ENCODE measurements at regions not wholly inside any gene's neighbourhood (a gene's known extent, or its start where the extent isn't known, plus 50 kb on each side); places are given as distances from the start of the nearest gene placed in this dataset.

DNA sequence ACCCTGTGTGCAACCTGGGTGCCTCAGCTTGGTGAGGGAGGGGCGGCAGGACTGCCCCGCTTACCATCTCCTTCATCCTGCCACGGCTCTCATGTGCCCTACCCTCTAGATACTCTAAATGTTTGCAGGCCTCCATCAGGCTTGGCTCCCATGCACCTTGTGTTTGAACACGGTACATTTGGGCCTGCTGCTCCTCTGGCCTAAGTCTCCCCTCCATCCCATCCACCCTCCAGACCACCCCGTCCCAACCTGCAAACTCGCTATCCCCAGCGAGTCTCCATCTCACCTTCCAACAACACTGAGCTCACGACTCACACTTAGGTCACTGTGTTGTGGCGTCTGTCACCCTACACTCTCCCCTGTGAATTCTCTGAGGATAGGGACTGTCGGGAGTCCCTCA is 274.2 kb downstream of the TEX29 start:
- intact Hi-C loops (cut with DNase I) = no loop called here
- Histone ChIP-seq H3K4me1 (no peaks in the 10 kb centered on the region), H3K4me3 (no peak overlapping the region), H3K27ac (no peak overlapping the region), H3K9me3 (no peaks in the 10 kb centered on the region), H3K27me3 (no peaks in the 10 kb centered on the region), H3K36me3 (no peaks in the 10 kb centered on the region)
- WGBS (ENCODE audit: insufficient coverage, low coverage, low lambda C conversion rate, missing lambda C conversion rate) = 100% methylated on average over 7 of the region's 10 CpGs
- ATAC-seq (no peak), DNase-seq (no peak)
- no peak for TF ChIP-seq POLR2A (IDR thresholded peaks at IDR 0.05)
- TF ChIP-seq, protein P1, sequence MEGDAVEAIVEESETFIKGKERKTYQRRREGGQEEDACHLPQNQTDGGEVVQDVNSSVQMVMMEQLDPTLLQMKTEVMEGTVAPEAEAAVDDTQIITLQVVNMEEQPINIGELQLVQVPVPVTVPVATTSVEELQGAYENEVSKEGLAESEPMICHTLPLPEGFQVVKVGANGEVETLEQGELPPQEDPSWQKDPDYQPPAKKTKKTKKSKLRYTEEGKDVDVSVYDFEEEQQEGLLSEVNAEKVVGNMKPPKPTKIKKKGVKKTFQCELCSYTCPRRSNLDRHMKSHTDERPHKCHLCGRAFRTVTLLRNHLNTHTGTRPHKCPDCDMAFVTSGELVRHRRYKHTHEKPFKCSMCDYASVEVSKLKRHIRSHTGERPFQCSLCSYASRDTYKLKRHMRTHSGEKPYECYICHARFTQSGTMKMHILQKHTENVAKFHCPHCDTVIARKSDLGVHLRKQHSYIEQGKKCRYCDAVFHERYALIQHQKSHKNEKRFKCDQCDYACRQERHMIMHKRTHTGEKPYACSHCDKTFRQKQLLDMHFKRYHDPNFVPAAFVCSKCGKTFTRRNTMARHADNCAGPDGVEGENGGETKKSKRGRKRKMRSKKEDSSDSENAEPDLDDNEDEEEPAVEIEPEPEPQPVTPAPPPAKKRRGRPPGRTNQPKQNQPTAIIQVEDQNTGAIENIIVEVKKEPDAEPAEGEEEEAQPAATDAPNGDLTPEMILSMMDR (IDR thresholded peaks at IDR 0.05) = no peak

DNA sequence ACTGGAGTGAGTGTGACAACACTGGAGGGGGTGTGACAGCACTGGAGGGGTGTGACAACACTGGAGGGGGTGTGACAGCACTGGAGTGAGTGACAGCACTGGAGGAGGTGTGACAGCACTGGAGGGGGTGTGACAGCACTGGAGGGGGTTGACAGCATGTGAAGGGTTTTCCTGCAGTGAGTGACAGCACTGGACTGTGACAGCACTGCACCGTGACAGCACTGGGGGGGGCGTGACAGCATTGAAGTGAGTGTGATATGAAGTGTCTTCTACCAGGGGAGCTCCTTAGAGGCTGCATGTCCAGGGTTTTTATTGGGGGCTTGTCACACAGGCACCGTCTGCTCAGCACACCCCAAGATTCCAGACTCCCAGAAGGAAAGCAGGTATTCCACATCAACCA is 274.8 kb downstream of the TEX29 start:
- ATAC-seq (no peak), DNase-seq (no peak)
- TF ChIP-seq, protein P1 (IDR thresholded peaks at IDR 0.05) = no peak
- TF ChIP-seq POLR2A (IDR thresholded peaks at IDR 0.05) = no peak
- WGBS (ENCODE audit: insufficient coverage, low coverage, low lambda C conversion rate, missing lambda C conversion rate) = 79% methylated on average over 2 of the region's 3 CpGs
- intact Hi-C loops (cut with DNase I) = no loop called here
- H3K27ac ChIP-seq = no peak overlapping the region
- H3K27me3 ChIP-seq = no peaks in the 10 kb centered on the region
- no peaks in the 10 kb centered on the region for H3K9me3 ChIP-seq
- no peaks in the 10 kb centered on the region for H3K4me1 ChIP-seq
- no peak overlapping the region for H3K4me3 ChIP-seq
- H3K36me3 ChIP-seq = no peaks in the 10 kb centered on the region

DNA sequence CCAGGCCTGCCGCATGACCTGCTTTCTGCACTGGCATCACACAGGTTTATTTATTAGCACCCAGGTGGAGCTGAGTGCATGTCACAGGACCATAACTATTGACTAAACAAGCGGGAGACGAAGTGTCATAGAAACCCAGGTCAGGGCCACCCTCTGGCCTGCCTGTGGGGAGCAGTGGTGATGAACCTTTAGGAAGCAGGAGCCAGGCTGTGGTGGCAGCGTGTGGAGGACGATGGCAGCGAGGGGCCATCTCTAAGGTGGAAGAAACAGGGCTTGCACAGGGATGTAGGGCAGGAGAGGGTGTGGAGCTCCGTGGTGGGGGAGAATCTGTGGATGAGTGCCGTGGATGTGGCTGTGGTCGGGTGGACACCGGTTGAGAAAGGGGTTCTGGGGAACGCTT is 275.3 kb downstream of the TEX29 start:
- DNase-seq = no peak
- no peaks in the 10 kb centered on the region for H3K4me1 ChIP-seq
- ATAC-seq = no peak
- no peaks in the 10 kb centered on the region for H3K36me3 ChIP-seq
- H3K27me3 ChIP-seq = no peaks in the 10 kb centered on the region
- no peak overlapping the region for H3K4me3 ChIP-seq
- TF ChIP-seq, protein P1 (IDR thresholded peaks at IDR 0.05) = no peak
- TF ChIP-seq POLR2A (IDR thresholded peaks at IDR 0.05) = no peak
- intact Hi-C loops (cut with DNase I) = no loop called here
- H3K27ac ChIP-seq = no peak overlapping the region
- H3K9me3 ChIP-seq = no peaks in the 10 kb centered on the region
- WGBS (ENCODE audit: insufficient coverage, low coverage, low lambda C conversion rate, missing lambda C conversion rate) = 86% methylated on average over 9 of the region's 11 CpGs

DNA sequence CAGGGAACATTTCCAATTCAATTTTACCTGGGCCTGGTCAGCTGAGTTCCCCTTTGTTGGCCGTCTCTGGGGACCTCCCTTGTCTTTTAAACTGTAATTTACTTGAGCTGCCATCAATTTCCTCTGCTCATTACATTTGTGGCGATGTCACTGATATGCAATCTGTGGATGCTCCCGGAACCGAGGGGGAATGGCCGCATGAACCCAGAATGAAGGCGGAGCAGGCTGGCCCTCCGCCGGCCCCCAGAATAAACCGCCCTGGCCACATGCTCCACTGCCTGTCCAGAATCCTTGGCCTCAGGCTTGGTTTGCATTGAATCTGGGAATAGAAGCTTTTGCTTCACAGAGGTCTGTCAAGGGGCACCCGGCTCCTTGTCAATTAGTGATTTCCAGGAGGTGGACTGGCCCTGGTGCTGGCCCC is 276.8 kb downstream of the TEX29 start:
- Histone ChIP-seq H3K36me3 (no peaks in the 10 kb centered on the region), H3K27ac (no peak overlapping the region), H3K4me3 (no peak overlapping the region), H3K9me3 (no peaks in the 10 kb centered on the region), H3K4me1 (no peaks in the 10 kb centered on the region), H3K27me3 (no peaks in the 10 kb centered on the region)
- 78% methylated on average over 7 of the region's 10 CpGs for WGBS (ENCODE audit: insufficient coverage, low coverage, low lambda C conversion rate, missing lambda C conversion rate)
- no peak for TF ChIP-seq POLR2A (IDR thresholded peaks at IDR 0.05)
- TF ChIP-seq, protein P1 (IDR thresholded peaks at IDR 0.05) = no peak
- intact Hi-C loops (cut with DNase I) = no loop called here
- ATAC-seq = no peak
- no peak for DNase-seq

DNA sequence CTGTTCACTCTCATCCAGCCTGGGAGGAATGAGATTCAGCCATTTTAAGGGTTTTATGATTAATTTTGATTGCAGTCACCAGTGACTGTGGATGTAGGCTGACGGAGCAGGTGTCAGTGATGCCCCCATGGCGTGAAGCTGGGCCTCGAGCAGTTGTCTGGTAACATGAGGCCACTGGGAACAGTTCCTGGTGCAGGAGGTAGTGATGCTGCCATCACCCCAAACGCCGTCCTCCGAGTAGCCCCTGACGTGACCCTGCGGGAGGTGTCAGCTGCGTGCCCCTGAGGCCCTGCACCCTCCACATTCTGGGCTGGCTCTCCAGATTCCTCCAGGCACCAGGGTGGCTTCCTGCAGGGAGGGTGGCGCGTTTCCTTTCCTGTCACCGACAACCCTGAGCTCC is 277.2 kb downstream of the TEX29 start:
- Histone ChIP-seq H3K36me3 (no peaks in the 10 kb centered on the region), H3K4me1 (no peaks in the 10 kb centered on the region), H3K27me3 (no peaks in the 10 kb centered on the region), H3K9me3 (no peaks in the 10 kb centered on the region), H3K4me3 (no peak overlapping the region), H3K27ac (no peak overlapping the region)
- no peak for ATAC-seq
- TF ChIP-seq, protein P1 (IDR thresholded peaks at IDR 0.05) = no peak
- no peak for TF ChIP-seq POLR2A (IDR thresholded peaks at IDR 0.05)
- no peak for DNase-seq
- 65% methylated on average over 2 of the region's 12 CpGs for WGBS (ENCODE audit: insufficient coverage, low coverage, low lambda C conversion rate, missing lambda C conversion rate)
- intact Hi-C loops (cut with DNase I) = no loop called here
